ENCODE measurements at regions not wholly inside any gene's neighbourhood (a gene's known extent, or its start where the extent isn't known, plus 50 kb on each side); places are given as distances from the start of the nearest gene placed in this dataset.

- no peaks in the 10 kb centered on the region for H3K9me3 ChIP-seq (ENCODE audit: insufficient read depth in 2 of 2, low read depth in 1 of 2, low read length in 1 of 2)
- 96% methylated on average over 3 of the region's 3 CpGs; no CpG with 5 or more reads in 1 of the 2 experiments for WGBS, 2 experiments (ENCODE audit: extremely low coverage in 1 of 2, insufficient coverage in 1 of 2, insufficient read length in 1 of 2, insufficient replicate concordance in 2 of 2, low coverage in 1 of 2, low lambda C conversion rate in 2 of 2, missing lambda C conversion rate in 1 of 2)
- H3K9ac ChIP-seq (replicated peaks in 1 of 4; ENCODE audit: extremely low read depth in 1 of 4, low read depth in 3 of 4, low read length in 3 of 4): no peak overlapping the region
- H2BK12ac ChIP-seq (ENCODE audit: low read depth, low read length): no peak overlapping the region
- H2BK15ac ChIP-seq (ENCODE audit: low read length): no peak overlapping the region
- H3K14ac ChIP-seq (ENCODE audit: insufficient read length): no peak overlapping the region
- no peaks in the 10 kb centered on the region for H3K79me2 ChIP-seq (ENCODE audit: control insufficient read depth in 1 of 2, insufficient read depth in 2 of 2, low read length in 2 of 2)
- TF ChIP-seq EGR1 (IDR thresholded peaks at IDR 0.05; ENCODE audit: borderline replicate concordance, low read depth, low read length): no peak
- TF ChIP-seq NANOG (IDR thresholded peaks at IDR 0.05; ENCODE audit: insufficient read depth, low read depth, low read length, poor library complexity, severe bottlenecking): no peak
- no peak overlapping the region for H2BK20ac ChIP-seq (ENCODE audit: low read length)
- H3K23ac ChIP-seq (ENCODE audit: insufficient read length): no peak overlapping the region
- no peaks in the 10 kb centered on the region for H3K79me1 ChIP-seq (ENCODE audit: low read depth, low read length)
- CTCF ChIA-PET (ENCODE audit: partially characterized antibody): interaction anchor here (0.6 to 4.0 kb wide), 4 partner anchors 15 to 136 kb away, joined by 3 to 19 read pairs (median 14); no protein-coding TSS in a partner anchor
- H3K23me2 ChIP-seq (ENCODE audit: low read depth, low read length): no peaks in the 10 kb centered on the region
- H2BK5ac ChIP-seq (ENCODE audit: low read depth, low read length): no peak overlapping the region
- H3K27me3 ChIP-seq (replicated peaks in 1 of 4; ENCODE audit: control insufficient read depth in 3 of 4, extremely low read depth in 1 of 4, insufficient read depth in 3 of 4, low read length in 3 of 4): no peaks in the 10 kb centered on the region
- no peak overlapping the region for H3K27ac ChIP-seq (ENCODE audit: low read depth, low read length)
- no peak overlapping the region for H2AFZ ChIP-seq (ENCODE audit: low read length)
- no peak overlapping the region for H2AK5ac ChIP-seq (ENCODE audit: low read depth, low read length)
- H3K56ac ChIP-seq (replicated peaks; ENCODE audit: insufficient read length, low read depth, low read length): no peak overlapping the region
- DNase-seq (ENCODE audit: low read depth in 1 of 2, low spot score in 2 of 2): no peak
- no peak overlapping the region for H4K8ac ChIP-seq (ENCODE audit: extremely low read depth, insufficient read depth, low read length)
- no peak overlapping the region for H3K4ac ChIP-seq (replicated peaks; ENCODE audit: insufficient read length, low read depth, low read length)
- H3K4me3 ChIP-seq (ENCODE audit: extremely low read depth in 1 of 4, insufficient read depth in 2 of 4, low read depth in 3 of 4, low read length in 4 of 4): no peak overlapping the region
- no peaks in the 10 kb centered on the region for H3K36me3 ChIP-seq (ENCODE audit: control insufficient read depth in 2 of 4, insufficient read depth in 4 of 4, low read length in 3 of 4)
- H4K20me1 ChIP-seq (replicated peaks in 1 of 2; ENCODE audit: control insufficient read depth in 1 of 2, insufficient read depth in 2 of 2, low read length in 2 of 2): no peaks in the 10 kb centered on the region
- H4K91ac ChIP-seq (replicated peaks; ENCODE audit: insufficient read length, low read length): no peak overlapping the region
- H3K4me2 ChIP-seq (ENCODE audit: insufficient read depth in 1 of 2, low read depth in 2 of 2, low read length in 2 of 2): no peak overlapping the region
- POLR2A ChIA-PET (ENCODE audit: partially characterized antibody): no interaction called here
- H4K5ac ChIP-seq (ENCODE audit: insufficient read length, low read depth, low read length): no peak overlapping the region
- no peaks in the 10 kb centered on the region for H3K4me1 ChIP-seq (replicated peaks in 1 of 4; ENCODE audit: control insufficient read depth in 3 of 4, insufficient read depth in 4 of 4, low read length in 3 of 4)
- H3K18ac ChIP-seq (ENCODE audit: extremely low read depth, low read length): no peak overlapping the region
- FAIRE-seq: no peak
- H2BK120ac ChIP-seq (replicated peaks; ENCODE audit: low read depth, low read length): no peak overlapping the region
These were observed 66.2 kb downstream of the S1PR1 start for GRCh38 chr1:101302831-101303511.
